ENCODE measurements at regions not wholly inside any gene's neighbourhood (a gene's known extent, or its start where the extent isn't known, plus 50 kb on each side); places are given as distances from the start of the nearest gene placed in this dataset.

DNA sequence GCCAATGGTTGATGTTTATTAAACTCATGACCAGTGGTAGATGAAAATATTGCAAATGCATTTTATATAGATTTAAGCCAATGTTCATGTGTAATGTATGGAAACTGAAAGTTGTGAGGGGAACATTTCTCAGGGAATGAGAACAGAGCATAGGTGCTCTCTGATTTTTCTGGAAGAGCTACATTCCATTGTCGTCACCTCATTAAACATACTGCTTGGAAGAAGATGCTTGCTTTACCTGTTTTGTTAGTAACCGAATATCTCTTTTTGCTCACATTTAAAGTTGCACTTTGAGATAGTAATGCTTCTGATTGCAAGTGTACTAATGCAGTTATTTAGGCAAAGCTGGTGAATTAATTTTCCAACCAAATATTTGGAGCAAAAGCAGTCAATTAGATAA lies 93.8 kb upstream of the CLCN4 start:
- no peak overlapping the region for H3K4me3 ChIP-seq (ENCODE audit: low read depth, low read length)
- Mint-ChIP-seq H3K4me1 (ENCODE audit: low read depth, unreplicated experiment) (peaks cover 9% of the 10 kb centered on the region), H3K27me3 (ENCODE audit: insufficient read depth, unreplicated experiment) (no peaks in the 10 kb centered on the region), H3K27ac (ENCODE audit: unreplicated experiment) (no peak overlapping the region), H3K4me3 (ENCODE audit: unreplicated experiment) (no peak overlapping the region), H3K9me3 (ENCODE audit: unreplicated experiment) (no peaks in the 10 kb centered on the region), H3K36me3 (ENCODE audit: insufficient read depth, unreplicated experiment) (peaks cover 12% of the 10 kb centered on the region)
- H3K9me3 ChIP-seq = no peaks in the 10 kb centered on the region
- TF ChIP-seq, protein P1, sequence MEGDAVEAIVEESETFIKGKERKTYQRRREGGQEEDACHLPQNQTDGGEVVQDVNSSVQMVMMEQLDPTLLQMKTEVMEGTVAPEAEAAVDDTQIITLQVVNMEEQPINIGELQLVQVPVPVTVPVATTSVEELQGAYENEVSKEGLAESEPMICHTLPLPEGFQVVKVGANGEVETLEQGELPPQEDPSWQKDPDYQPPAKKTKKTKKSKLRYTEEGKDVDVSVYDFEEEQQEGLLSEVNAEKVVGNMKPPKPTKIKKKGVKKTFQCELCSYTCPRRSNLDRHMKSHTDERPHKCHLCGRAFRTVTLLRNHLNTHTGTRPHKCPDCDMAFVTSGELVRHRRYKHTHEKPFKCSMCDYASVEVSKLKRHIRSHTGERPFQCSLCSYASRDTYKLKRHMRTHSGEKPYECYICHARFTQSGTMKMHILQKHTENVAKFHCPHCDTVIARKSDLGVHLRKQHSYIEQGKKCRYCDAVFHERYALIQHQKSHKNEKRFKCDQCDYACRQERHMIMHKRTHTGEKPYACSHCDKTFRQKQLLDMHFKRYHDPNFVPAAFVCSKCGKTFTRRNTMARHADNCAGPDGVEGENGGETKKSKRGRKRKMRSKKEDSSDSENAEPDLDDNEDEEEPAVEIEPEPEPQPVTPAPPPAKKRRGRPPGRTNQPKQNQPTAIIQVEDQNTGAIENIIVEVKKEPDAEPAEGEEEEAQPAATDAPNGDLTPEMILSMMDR (IDR thresholded peaks at IDR 0.05; ENCODE audit: insufficient read depth in 1 of 2, low read depth in 1 of 2, low read length in 1 of 2, severe bottlenecking in 1 of 2, unreplicated experiment in 1 of 2) = no peak
- ChIA-PET CTCF (no interaction called here), POLR2A (no interaction called here)
- H3K4me1 ChIP-seq = peaks cover 10% of the 10 kb centered on the region; the same call in 1 of the 2 replicates
- no peaks in the 10 kb centered on the region for H3K36me3 ChIP-seq (ENCODE audit: control insufficient read depth, insufficient read depth, low read length)
- BruUV-seq (replicated peaks) = no TSS peak
- intact Hi-C loops (cut with micrococcal nuclease; ENCODE audit: unreplicated experiment) = loop anchor here (2.0 to 5.0 kb wide), 3 partner anchors 46 to 66 kb away; no protein-coding TSS in a partner anchor
- H3K27me3 ChIP-seq (replicated peaks; ENCODE audit: control insufficient read depth, insufficient read depth, low read length) = no peaks in the 10 kb centered on the region
- DNase-seq = peak in 1 of 2 experiments; percentile 7

DNA sequence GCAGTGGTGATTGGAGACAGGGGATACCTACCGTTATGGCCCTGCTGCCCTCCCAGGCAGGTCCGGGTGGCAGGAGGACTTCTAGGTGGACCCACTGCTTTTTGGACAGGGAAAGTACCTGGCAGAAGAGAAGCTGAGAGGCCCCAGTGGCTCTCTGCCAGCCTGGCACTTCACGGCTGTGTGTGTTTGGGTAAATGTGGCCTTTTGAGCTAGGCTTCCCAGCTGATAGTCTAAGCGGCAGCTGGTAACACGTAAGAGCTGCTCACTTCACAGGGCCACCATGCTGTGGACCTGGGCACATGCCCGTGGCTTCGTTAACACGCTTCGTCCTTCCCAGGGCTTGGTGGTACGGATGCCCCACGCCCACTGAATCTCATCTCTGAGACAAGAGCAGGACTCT lies 92.0 kb upstream of the CLCN4 start:
- TF ChIP-seq, protein P1 (IDR thresholded peaks at IDR 0.05; ENCODE audit: insufficient read depth in 1 of 2, low read depth in 1 of 2, low read length in 1 of 2, severe bottlenecking in 1 of 2, unreplicated experiment in 1 of 2) = no peak
- no peaks in the 10 kb centered on the region for H3K27me3 ChIP-seq (replicated peaks; ENCODE audit: control insufficient read depth, insufficient read depth, low read length)
- ChIA-PET POLR2A (no interaction called here), CTCF (no interaction called here)
- no peaks in the 10 kb centered on the region for H3K36me3 ChIP-seq (ENCODE audit: control insufficient read depth, insufficient read depth, low read length)
- Mint-ChIP-seq H3K27me3 (ENCODE audit: insufficient read depth, unreplicated experiment) (no peaks in the 10 kb centered on the region), H3K4me1 (ENCODE audit: low read depth, unreplicated experiment) (peaks cover 9% of the 10 kb centered on the region), H3K9me3 (ENCODE audit: unreplicated experiment) (no peaks in the 10 kb centered on the region), H3K27ac (ENCODE audit: unreplicated experiment) (no peak overlapping the region), H3K36me3 (ENCODE audit: insufficient read depth, unreplicated experiment) (peaks cover 10% of the 10 kb centered on the region), H3K4me3 (ENCODE audit: unreplicated experiment) (no peak overlapping the region)
- peaks cover 15% of the 10 kb centered on the region; the same call in 1 of the 2 replicates for H3K4me1 ChIP-seq
- no TSS peak for BruUV-seq (replicated peaks)
- intact Hi-C loops (cut with micrococcal nuclease; ENCODE audit: unreplicated experiment) = loop anchor here (5.0 kb wide), 2 partner anchors 47 to 67 kb away; no protein-coding TSS in a partner anchor
- no peaks in the 10 kb centered on the region for H3K9me3 ChIP-seq
- no peak for DNase-seq
- no peak overlapping the region for H3K4me3 ChIP-seq (ENCODE audit: low read depth, low read length)

DNA sequence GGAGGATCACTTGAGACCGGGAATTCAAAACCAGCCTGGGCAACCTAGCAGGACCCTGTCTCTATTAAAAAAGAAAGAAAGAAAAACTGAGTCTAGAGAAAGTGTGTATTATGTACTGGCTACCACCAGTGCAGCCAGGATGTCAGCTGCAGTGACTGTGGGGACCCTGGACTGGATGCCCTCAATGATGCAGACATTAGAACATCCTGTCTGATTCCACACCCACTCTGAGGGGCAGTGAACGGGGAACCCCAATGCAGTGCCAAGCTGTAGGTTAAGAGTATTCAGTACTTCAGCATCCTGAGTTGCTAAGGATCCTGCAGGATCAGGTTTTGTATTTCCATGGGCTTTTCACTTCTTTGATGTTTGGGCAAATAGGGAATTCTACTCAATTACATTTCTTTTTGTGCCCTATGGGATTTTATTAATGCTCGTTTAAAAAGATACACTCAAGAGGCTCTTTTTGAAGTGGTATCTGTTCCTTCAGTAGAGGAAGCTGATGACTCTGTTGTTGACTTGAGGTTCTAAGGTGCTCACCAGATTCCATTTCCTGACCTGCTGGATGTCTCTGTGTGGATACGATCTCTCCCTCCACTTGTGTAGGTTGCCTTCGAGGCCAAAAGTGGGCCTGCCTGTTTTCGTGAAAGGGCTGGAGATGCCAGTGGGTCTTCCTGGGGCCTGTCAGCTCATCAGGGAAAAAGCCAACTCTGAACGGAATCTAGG lies 85.9 kb upstream of the CLCN4 start:
- Mint-ChIP-seq H3K4me1 (ENCODE audit: low read depth, unreplicated experiment) (no peaks in the 10 kb centered on the region), H3K27ac (ENCODE audit: unreplicated experiment) (no peak overlapping the region), H3K27me3 (ENCODE audit: insufficient read depth, unreplicated experiment) (no peaks in the 10 kb centered on the region), H3K36me3 (ENCODE audit: insufficient read depth, unreplicated experiment) (peaks cover 5% of the 10 kb centered on the region), H3K4me3 (ENCODE audit: unreplicated experiment) (no peak overlapping the region), H3K9me3 (ENCODE audit: unreplicated experiment) (no peaks in the 10 kb centered on the region)
- Histone ChIP-seq H3K9me3 (no peaks in the 10 kb centered on the region), H3K4me1 (0 out of 2 replicates have a peak, but pooled peaks cover 5% of the 10 kb centered on the region), H3K36me3 (ENCODE audit: control insufficient read depth, insufficient read depth, low read length) (no peaks in the 10 kb centered on the region; the same call in 1 of the 2 replicates), H3K4me3 (ENCODE audit: low read depth, low read length) (no peak overlapping the region), H3K27me3 (replicated peaks; ENCODE audit: control insufficient read depth, insufficient read depth, low read length) (no peaks in the 10 kb centered on the region)
- TF ChIP-seq, protein P1 (IDR thresholded peaks at IDR 0.05; ENCODE audit: insufficient read depth in 1 of 2, low read depth in 1 of 2, low read length in 1 of 2, severe bottlenecking in 1 of 2, unreplicated experiment in 1 of 2) = no peak
- BruUV-seq (replicated peaks) = no TSS peak
- ChIA-PET CTCF (no interaction called here), POLR2A (no interaction called here)
- intact Hi-C loops (cut with micrococcal nuclease; ENCODE audit: unreplicated experiment) = no loop called here
- DNase-seq = no peak

Measured in Caco-2 (cell line).